ENCODE measurements at regions not wholly inside any gene's neighbourhood (a gene's known extent, or its start where the extent isn't known, plus 50 kb on each side); places are given as distances from the start of the nearest gene placed in this dataset.
"Not testable (repeated sequence)": the region's sequence is repeated elsewhere in the genome, so short reads cannot be mapped to it uniquely, and the experiment has no call there.

DNA sequence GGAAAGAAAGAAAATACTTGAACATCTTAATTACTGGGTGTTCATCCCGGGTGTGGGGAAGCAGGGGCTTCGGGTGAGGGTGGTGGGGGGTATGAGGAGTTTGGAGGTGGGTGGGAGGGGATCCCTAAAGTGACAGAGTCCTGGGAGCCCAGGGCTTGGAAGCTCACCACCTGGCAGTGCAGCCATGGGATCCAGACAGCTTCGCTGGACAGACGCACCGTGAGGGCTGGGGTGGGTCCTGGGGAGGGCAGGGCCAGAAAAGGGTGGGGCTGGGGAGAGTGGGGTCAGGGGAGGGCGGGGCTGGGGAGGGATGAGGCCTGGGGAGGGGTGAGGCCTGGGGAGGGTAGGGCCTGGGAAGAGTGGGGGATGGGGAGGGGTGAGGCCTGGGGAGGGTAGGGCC lies 127.5 kb upstream of the LPCAT1 start:
- FAIRE-seq: no peak

GRCh38 chr5:1649554-1649953 lies 125.8 kb upstream of the LPCAT1 start:
- FAIRE-seq: no peak

DNA sequence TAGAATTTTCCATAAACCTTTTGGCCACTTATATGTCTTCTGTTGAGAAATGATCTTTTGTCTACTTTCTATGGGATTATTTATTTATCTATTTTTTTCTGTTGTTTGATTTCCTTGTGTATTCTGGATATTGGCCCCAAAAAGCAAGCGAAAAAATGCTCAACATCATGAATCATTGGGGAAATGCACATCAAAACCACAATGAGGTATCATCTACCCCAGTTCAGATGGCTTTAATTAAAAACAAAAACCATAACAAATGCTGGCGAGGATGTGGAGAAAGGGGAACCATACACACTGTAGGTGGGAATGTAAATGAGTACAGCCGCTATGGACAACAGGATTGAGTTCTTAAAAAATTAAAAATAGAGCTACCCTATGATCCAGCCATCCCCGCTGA lies 125.0 kb upstream of the LPCAT1 start:
- no peak for FAIRE-seq

DNA sequence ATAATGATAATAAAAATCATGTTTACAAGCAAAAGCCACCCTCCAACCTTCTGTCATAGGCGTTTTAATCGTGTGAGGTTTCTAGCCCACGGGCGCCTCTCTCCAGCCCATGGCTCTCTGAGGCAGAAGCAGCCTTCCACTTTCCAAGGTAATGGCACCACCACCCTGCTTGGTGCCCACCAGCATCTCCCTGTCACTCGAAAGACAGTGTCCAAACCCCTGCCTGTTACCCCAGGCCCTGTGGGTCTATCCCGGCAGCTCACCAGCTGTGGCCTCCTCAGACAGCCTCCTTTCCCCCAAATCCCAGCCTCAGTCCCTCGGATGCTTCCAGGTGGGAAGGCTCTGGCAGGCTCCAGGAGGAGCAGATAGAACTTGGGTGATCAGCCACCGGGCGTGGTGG lies 123.8 kb upstream of the LPCAT1 start:
- FAIRE-seq: no peak

DNA sequence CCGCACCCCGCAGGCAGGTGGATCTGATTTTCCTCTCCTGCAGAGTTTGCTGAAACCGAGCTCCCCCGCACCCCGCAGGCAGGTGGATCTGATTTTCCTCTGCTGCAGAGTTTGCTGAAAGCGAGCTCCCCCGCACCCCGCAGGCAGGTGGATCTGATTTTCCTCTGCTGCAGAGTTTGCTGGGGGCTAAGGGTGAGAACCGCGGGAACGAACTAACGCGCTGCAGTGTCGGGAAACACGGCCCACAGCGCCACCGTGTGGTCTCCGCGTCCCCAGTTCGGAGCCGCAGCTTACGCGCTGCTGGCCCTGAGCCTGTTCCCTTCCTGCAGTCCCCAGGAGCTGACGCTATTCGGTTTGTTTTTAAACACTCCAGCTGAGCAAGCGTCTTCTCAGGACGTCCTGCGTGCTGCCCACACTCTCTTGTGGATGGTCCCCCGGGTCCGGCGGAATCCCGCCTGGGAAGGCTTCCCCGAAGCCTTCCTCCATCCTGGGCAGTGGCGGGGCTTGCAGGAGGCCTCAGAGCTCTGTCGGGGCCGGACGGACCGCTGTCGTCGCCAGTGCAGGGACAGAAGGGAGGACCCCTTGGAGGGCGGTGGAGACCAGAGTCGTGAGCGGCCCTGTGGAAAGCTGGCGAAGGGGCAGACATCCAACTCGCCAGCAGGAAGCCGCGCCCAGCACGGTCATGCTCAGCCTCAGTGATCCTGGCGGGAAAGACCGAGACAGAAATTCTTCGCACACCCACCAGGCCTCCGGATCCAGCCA lies 121.2 kb upstream of the LPCAT1 start:
- no peak for FAIRE-seq

GRCh38 chr5:1644393-1644809 lies 120.6 kb upstream of the LPCAT1 start:
- FAIRE-seq: not testable (repeated sequence)

DNA sequence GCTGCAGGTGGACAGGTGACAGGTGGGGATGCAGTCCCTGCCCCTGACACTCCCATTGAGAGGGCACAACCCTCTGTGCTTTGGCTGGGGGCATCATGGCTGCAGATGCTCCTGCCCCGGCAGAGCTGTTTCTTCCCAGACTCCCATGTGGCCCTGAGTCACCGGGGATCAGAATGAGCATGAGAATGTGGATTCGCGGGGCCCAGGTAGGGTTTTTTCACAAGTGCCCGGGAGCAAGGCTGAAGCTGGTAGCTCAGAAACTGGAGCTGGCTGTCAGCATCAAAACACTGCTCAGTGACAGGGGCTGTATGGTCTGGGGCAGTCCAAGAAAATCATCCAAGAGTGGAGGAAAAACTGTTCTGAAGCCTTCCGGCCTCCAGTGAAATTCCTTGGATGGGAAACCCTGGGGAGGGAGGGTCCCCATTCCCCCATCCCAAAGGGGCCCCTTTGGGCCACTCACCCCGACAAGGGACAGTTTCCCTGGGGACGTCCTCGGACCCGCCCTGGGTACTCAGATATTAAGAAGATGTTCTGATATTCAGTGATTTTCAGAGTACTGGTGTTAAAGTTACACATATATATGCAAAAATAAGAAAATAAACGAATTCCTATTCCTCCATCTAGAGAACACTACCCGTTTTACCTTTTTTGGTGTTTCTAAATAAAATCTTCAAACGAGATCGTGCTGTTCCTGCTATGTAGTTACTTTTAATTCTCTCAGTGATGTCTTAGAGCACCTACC lies 120.1 kb upstream of the LPCAT1 start:
- no peak for FAIRE-seq

DNA sequence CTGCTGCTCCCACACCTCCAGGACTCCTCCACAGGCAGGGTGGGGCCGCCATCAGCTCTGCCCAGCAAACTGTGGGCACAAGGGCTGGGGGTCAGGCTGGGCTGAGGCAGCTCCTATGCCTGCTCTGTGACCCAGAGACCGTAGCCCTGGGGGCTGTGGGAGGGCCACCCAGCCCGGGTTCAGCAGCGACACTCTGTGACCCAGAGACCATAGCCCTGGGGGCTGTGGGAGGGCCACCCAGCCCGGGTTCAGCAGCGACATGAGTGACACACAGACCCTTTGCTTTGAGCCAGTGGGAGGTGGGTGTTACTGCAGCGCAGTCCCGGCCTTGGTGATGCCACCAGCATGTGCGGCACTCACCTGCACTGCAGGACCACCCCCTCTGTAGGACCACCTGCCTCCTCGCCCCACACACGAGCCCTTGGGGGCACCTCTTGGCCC lies 118.9 kb upstream of the LPCAT1 start:
- FAIRE-seq: no peak

DNA sequence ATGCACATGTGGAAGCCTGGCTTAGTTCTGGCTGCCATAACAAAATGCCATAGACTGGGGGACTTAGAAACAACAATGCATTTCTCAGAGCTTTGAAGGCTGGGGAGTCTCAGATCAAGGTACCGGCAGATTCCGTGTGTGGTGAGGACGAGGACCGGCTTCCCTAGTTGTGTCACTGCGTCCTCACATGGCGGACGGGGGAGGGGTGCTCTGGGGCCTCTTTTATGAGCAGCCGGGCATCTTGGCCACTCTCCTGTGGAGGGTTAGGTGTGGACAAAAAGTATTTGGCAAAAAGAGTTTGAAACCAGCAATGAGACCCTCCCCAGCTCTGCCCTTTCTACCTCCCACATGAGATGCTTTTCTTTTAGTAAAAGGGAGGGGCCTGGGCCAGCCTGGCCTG lies 118.5 kb upstream of the LPCAT1 start:
- no peak for FAIRE-seq

GRCh38 chr5:1641560-1642166 lies 117.9 kb upstream of the LPCAT1 start:
- peak; percentile 95 for FAIRE-seq

DNA sequence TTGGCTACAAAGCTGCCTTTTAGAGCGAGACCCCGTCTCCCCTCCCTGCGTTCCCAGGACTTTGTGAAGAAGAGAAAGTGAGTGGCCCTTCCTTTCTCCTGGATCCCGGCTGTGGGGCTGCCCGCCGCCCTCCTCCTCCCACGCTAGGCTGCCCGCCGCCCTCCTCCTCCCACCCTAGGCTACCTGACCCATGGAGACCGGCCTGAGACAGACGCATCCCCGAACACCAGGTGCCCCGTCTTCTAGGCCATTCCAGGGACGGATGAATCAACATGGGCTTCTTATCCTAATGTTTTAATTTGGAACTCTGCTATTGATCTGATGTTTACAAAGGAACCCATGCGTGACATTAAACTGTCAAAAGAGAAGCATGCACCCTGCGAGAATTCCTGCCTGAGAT lies 117.3 kb upstream of the LPCAT1 start:
- FAIRE-seq: no peak

- no peak for FAIRE-seq
These were observed 116.7 kb upstream of the LPCAT1 start for GRCh38 chr5:1640421-1640881.

DNA sequence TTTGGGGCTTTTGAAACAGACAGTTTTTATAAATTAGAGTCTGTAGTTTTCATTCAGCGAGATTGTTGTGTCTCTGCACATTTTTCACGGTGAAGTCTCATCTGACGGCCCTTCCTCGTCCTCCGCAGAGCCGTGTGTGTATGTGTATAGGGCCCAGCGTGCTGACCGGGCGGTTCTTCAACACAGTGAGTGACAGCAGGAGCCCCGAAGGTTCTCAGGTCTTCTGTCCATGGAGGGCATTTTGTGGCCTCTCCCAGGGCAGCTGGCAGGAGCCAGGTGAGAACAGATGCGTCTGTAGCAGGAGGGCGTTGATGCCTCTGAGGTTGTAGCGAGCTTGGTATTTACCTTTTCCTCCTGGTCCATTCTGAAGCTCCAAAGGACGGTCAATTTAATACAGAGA lies 116.0 kb upstream of the LPCAT1 start:
- FAIRE-seq: no peak

- FAIRE-seq: no peak
These were observed 115.1 kb upstream of the LPCAT1 start for GRCh38 chr5:1638658-1639400.

DNA sequence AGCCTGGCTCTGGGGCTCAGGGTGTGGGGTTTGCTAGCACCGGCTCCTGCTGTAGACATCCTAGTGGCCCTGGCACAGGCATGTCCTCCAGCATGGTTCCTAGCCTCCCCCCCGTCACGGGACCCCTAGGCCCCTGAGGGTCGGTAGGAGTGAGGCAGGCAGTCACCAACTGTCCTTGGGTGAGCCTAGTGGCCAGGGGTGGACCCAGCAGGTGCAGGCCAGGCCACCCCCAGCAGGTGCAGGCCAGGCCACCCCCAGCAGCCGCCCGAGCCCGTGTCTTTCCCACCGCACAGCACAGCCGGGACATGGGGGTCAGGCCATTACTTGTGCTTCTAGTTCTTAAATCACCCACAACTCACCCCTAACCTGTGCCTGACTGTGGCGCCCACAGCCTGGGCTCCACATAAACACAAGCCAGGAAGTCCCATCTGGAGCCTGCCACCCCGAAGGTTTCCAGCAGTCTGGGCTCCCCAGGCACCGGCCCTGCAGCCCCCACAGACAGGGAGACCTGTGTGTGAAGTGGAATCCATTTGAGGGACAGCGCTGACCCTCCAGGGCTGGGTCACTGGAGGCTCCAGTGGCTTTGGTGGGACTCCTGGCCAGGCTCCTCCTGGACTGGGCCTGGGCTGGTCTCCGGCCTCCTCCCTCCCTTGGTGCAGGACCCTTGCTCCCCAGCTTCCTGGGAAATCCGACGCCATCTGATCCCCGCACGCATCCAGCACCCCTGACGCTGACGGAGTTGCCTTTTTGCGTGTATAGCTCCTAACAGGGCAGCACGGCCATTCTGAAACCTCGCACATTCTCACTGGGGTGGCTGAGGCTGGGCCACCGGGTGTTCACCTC lies 114.1 kb upstream of the LPCAT1 start:
- no peak for FAIRE-seq

- no peak for FAIRE-seq
These were observed 113.3 kb upstream of the LPCAT1 start for GRCh38 chr5:1636981-1637638.

GRCh38 chr5:1636208-1636770 lies 112.5 kb upstream of the LPCAT1 start:
- not testable (repeated sequence) for FAIRE-seq

DNA sequence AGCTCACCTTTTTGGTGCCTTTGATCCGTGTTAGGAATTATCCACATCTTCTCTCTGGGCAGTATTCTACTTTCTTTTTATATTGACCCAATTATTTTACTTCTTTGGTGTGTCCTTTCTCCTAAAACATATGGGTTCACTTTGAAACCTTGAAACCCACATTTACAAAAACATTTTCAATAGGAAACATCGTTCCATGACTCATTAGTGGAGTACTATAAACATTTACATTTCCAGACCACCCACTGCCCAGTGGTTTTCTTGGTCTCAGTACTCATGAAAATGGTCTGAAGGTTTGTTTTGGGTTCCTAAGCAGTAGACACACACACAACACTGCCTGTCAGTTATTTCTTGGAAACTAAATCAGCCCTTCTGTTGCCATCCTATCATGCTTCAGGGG lies 111.7 kb upstream of the LPCAT1 start:
- not testable (repeated sequence) for FAIRE-seq

GRCh38 chr5:1634337-1634661 lies 110.5 kb upstream of the LPCAT1 start:
- FAIRE-seq: no peak

GRCh38 chr5:1633605-1634336 lies 110.0 kb upstream of the LPCAT1 start:
- no peak for FAIRE-seq

- FAIRE-seq: not testable (repeated sequence)
These were observed 107.2 kb upstream of the LPCAT1 start for GRCh38 chr5:1631004-1631403.

Data from G401.6 (cell line).